H1 (cell line): ENCODE measurements at regions not wholly inside any gene's neighbourhood (a gene's known extent, or its start where the extent isn't known, plus 50 kb on each side); places are given as distances from the start of the nearest gene placed in this dataset.

Experiments
- CTCF ChIA-PET: fragments of 300-600 bp; sonication (Branson Sonifier 250); formaldehyde crosslinking; loops from one replicate; lab custom pipeline; 2021; ENCODE audit not compliant: partially characterized antibody; lab: Charles Lee
- POLR2A ChIA-PET: fragments of 300-600 bp; sonication (Branson Sonifier 250); formaldehyde crosslinking; loops from one replicate; lab custom pipeline; 2021; ENCODE audit warnings: inconsistent platforms; ENCODE audit not compliant: partially characterized antibody; lab: Charles Lee
- DNase-seq, 2 experiments: peaks; one replicate each; pipeline versions ENCODE4 v3.0.0 to v3.0.0-alpha.2; 2010 to 2022; ENCODE audit warnings: low spot score in 2 of 2, low read depth in 1 of 2, mixed read lengths in 1 of 2
- FAIRE-seq: peaks from 2 replicates; lab custom pipeline; 2011; peaks lifted over from hg19 to GRCh38; lab: Jason Lieb, UNC
- H2AFZ ChIP-seq: 2 replicates; pipeline ENCODE4 v1.8.1; 2012; ENCODE audit warnings: low read length, inconsistent platforms
- H2AK5ac ChIP-seq: 2 replicates; pipeline ENCODE4 v1.6.1; 2013; ENCODE audit warnings: low read depth, low read length
- H2BK120ac ChIP-seq: replicated peaks from 2 replicates; pipeline ENCODE3; 2013; ENCODE audit warnings: low read depth, low read length, inconsistent platforms
- H2BK12ac ChIP-seq: 2 replicates; pipeline ENCODE4 v1.6.1; 2013; ENCODE audit warnings: low read depth, low read length
- H2BK15ac ChIP-seq: 2 replicates; pipeline ENCODE4 v1.6.1; 2013; ENCODE audit warnings: low read length
- H2BK20ac ChIP-seq: 2 replicates; pipeline ENCODE4 v1.6.1; 2013; ENCODE audit warnings: low read length
- H2BK5ac ChIP-seq: 2 replicates; pipeline ENCODE4 v1.6.1; 2013; ENCODE audit warnings: low read depth, low read length
- H3K14ac ChIP-seq: 2 replicates; pipeline ENCODE4 v1.6.1; 2013; ENCODE audit warnings: inconsistent platforms; ENCODE audit not compliant: insufficient read length
- H3K18ac ChIP-seq: 2 replicates; pipeline ENCODE4 v1.6.1; 2013; ENCODE audit warnings: low read length; ENCODE audit errors: extremely low read depth
- H3K23ac ChIP-seq: 2 replicates; pipeline ENCODE4 v1.6.1; 2013; ENCODE audit warnings: inconsistent platforms; ENCODE audit not compliant: insufficient read length
- H3K23me2 ChIP-seq: 2 replicates; pipeline ENCODE4 v1.6.1; 2013; ENCODE audit warnings: low read depth, low read length
- H3K27ac ChIP-seq: 2 replicates; pipeline ENCODE4 v1.6.1; 2011; ENCODE audit warnings: low read depth, low read length, inconsistent platforms
- H3K27me3 ChIP-seq, 4 experiments: replicated peaks in 1 of 4; 1 replicate in 1 of 4; 2 replicates in 3 of 4; pipeline versions ENCODE4 v1.6.1 to v1.8.1; 2011 to 2013; ENCODE audit warnings: low read length in 3 of 4, mild to moderate bottlenecking in 3 of 4, inconsistent platforms in 2 of 4, mixed read lengths in 2 of 4, moderate library complexity in 1 of 4; ENCODE audit not compliant: control insufficient read depth in 3 of 4, insufficient read depth in 3 of 4; ENCODE audit errors: extremely low read depth in 1 of 4
- H3K36me3 ChIP-seq, 4 experiments: 2 replicates each; pipeline versions ENCODE4 v1.6.1 to v1.8.1; 2011 to 2013; ENCODE audit warnings: mild to moderate bottlenecking in 4 of 4, low read length in 3 of 4, moderate library complexity in 2 of 4, control low read depth in 1 of 4, inconsistent platforms in 1 of 4; ENCODE audit not compliant: insufficient read depth in 4 of 4, control insufficient read depth in 2 of 4
- H3K4ac ChIP-seq: replicated peaks from 2 replicates; pipeline ENCODE3; 2013; ENCODE audit warnings: low read length, low read depth, mixed read lengths, inconsistent platforms; ENCODE audit not compliant: insufficient read length
- H3K4me1 ChIP-seq, 4 experiments: replicated peaks in 1 of 4; 1 replicate in 1 of 4; 2 replicates in 3 of 4; pipeline versions ENCODE4 v1.6.1 to v1.8.1; 2011 to 2013; ENCODE audit warnings: low read length in 3 of 4, inconsistent platforms in 2 of 4, mixed read lengths in 1 of 4; ENCODE audit not compliant: insufficient read depth in 4 of 4, control insufficient read depth in 3 of 4
- H3K4me2 ChIP-seq, 2 experiments: 2 replicates each; pipeline versions ENCODE4 v1.6.1 to v1.8.1; 2011 to 2013; ENCODE audit warnings: low read depth in 2 of 2, low read length in 2 of 2, control low read depth in 1 of 2, inconsistent platforms in 1 of 2, mild to moderate bottlenecking in 1 of 2; ENCODE audit not compliant: insufficient read depth in 1 of 2
- H3K4me3 ChIP-seq, 4 experiments: fragments of 200-600, 300-600 bp in 1 of 4; sonication (generic), shearing (Covaris generic), sonication (Bioruptor Twin) in 1 of 4; 2 replicates each; pipeline versions ENCODE4 v1.5.1 to v1.8.1; 2011 to 2016; ENCODE audit warnings: low read length in 4 of 4, low read depth in 3 of 4, control low read depth in 2 of 4, inconsistent platforms in 2 of 4, mild to moderate bottlenecking in 2 of 4, mixed read lengths in 1 of 4, moderate library complexity in 1 of 4; ENCODE audit not compliant: insufficient read depth in 2 of 4; ENCODE audit errors: extremely low read depth in 1 of 4
- H3K56ac ChIP-seq: replicated peaks from 2 replicates; pipeline ENCODE3; 2013; ENCODE audit warnings: low read depth, mild to moderate bottlenecking, mixed read lengths, low read length, inconsistent platforms; ENCODE audit not compliant: insufficient read length
- H3K79me1 ChIP-seq: 2 replicates; pipeline ENCODE4 v1.6.1; 2013; ENCODE audit warnings: low read depth, low read length, control low read depth
- H3K79me2 ChIP-seq, 2 experiments: 2 replicates each; pipeline versions ENCODE4 v1.6.1 to v1.8.1; 2012 to 2013; ENCODE audit warnings: low read length in 2 of 2, mild to moderate bottlenecking in 2 of 2, inconsistent platforms in 1 of 2; ENCODE audit not compliant: insufficient read depth in 2 of 2, control insufficient read depth in 1 of 2
- H3K9ac ChIP-seq, 4 experiments: replicated peaks in 1 of 4; 1 replicate in 1 of 4; 2 replicates in 3 of 4; pipeline versions ENCODE4 v1.6.1 to v1.8.1; 2011 to 2013; ENCODE audit warnings: low read depth in 3 of 4, low read length in 3 of 4, control low read depth in 2 of 4, mild to moderate bottlenecking in 2 of 4, moderate library complexity in 2 of 4, inconsistent platforms in 1 of 4; ENCODE audit errors: extremely low read depth in 1 of 4
- H3K9me3 ChIP-seq, 2 experiments: 2 replicates each; pipeline versions ENCODE4 v1.6.1 to v1.8.1; 2012 to 2013; ENCODE audit warnings: mild to moderate bottlenecking in 2 of 2, moderate library complexity in 2 of 2, control low read depth in 1 of 2, inconsistent platforms in 1 of 2, low read depth in 1 of 2, low read length in 1 of 2, mixed read lengths in 1 of 2; ENCODE audit not compliant: insufficient read depth in 2 of 2
- H4K20me1 ChIP-seq, 2 experiments: replicated peaks in 1 of 2; 2 replicates each; pipeline versions ENCODE3 to v1.8.1; 2011 to 2013; ENCODE audit warnings: inconsistent platforms in 2 of 2, low read length in 2 of 2, mild to moderate bottlenecking in 1 of 2; ENCODE audit not compliant: insufficient read depth in 2 of 2, control insufficient read depth in 1 of 2
- H4K5ac ChIP-seq: 2 replicates; pipeline ENCODE4 v1.6.1; 2013; ENCODE audit warnings: low read length, low read depth, mixed read lengths, inconsistent platforms; ENCODE audit not compliant: insufficient read length
- H4K8ac ChIP-seq: 2 replicates; pipeline ENCODE4 v1.8.0; 2013; ENCODE audit warnings: mild to moderate bottlenecking, moderate library complexity, low read length, inconsistent platforms; ENCODE audit not compliant: insufficient read depth; ENCODE audit errors: extremely low read depth
- H4K91ac ChIP-seq: replicated peaks from 2 replicates; pipeline ENCODE3; 2013; ENCODE audit warnings: low read length, mixed read lengths, inconsistent platforms; ENCODE audit not compliant: insufficient read length
- ASH2L ChIP-seq: fragments of 200-600, 300-600 bp; sonication (generic); IDR thresholded peaks from one replicate; pipeline ENCODE4 v1.7.1; 2017; ENCODE audit warnings: low read length
- BACH1 ChIP-seq: IDR thresholded peaks from 2 replicates; pipeline ENCODE4 v1.6.1; 2012; ENCODE audit warnings: low read length, improper control_type of control experiment
- CREB1 ChIP-seq: IDR thresholded peaks from 2 replicates; pipeline ENCODE4 v1.6.1; 2012; ENCODE audit warnings: inconsistent platforms
- CTBP2 ChIP-seq: IDR thresholded peaks from 2 replicates; pipeline ENCODE4 v1.7.0; 2011; ENCODE audit warnings: borderline replicate concordance, mild to moderate bottlenecking, moderate library complexity, mixed read lengths, low read length; ENCODE audit not compliant: insufficient read depth, insufficient read length
- EZH2 ChIP-seq: fragments of 200-600 bp; sonication (generic); IDR thresholded peaks from 2 replicates; pipeline ENCODE4 v1.7.1; 2012; ENCODE audit warnings: low read depth, mild to moderate bottlenecking, moderate library complexity, low read length, inconsistent platforms; ENCODE audit not compliant: severe bottlenecking
- HDAC6 ChIP-seq: IDR thresholded peaks from one replicate; pipeline ENCODE4 v1.7.1; 2012; ENCODE audit warnings: low read depth, mild to moderate bottlenecking, inconsistent platforms, low read length, moderate library complexity
- RFX5 ChIP-seq: IDR thresholded peaks from 2 replicates; pipeline ENCODE4 v1.6.1; 2011; ENCODE audit warnings: low read depth, low read length, improper control_type of control experiment, borderline replicate concordance
- RXRA ChIP-seq: IDR thresholded peaks from 2 replicates; pipeline ENCODE4 v1.6.1; 2011; ENCODE audit warnings: low read depth, mild to moderate bottlenecking, low read length, moderate library complexity; ENCODE audit not compliant: insufficient read depth
- SP4 ChIP-seq: IDR thresholded peaks from 2 replicates; pipeline ENCODE4 v1.6.1; 2012; ENCODE audit warnings: low read length, inconsistent platforms
- SRF ChIP-seq: IDR thresholded peaks from 2 replicates; pipeline ENCODE4 v1.6.1; 2011; ENCODE audit warnings: mild to moderate bottlenecking, low read depth, low read length, moderate library complexity
- SUZ12 ChIP-seq: fragments of 200-600 bp; sonication (generic); IDR thresholded peaks from 2 replicates; pipeline ENCODE4 v1.6.1; 2012; ENCODE audit warnings: mild to moderate bottlenecking, inconsistent platforms, low read length, moderate library complexity, mixed read lengths
- TAF7 ChIP-seq: optimal IDR thresholded peaks from 2 replicates; pipeline ENCODE3; 2011; ENCODE audit warnings: low read depth, mild to moderate bottlenecking, inconsistent platforms, low read length, moderate library complexity, borderline replicate concordance
- USF2 ChIP-seq: IDR thresholded peaks from 2 replicates; pipeline ENCODE4 v1.6.1; 2011; ENCODE audit warnings: low read length, improper control_type of control experiment
- ZNF274 ChIP-seq: IDR thresholded peaks from 2 replicates; pipeline ENCODE4 v1.7.0; 2012; ENCODE audit warnings: low read length, borderline replicate concordance; ENCODE audit errors: extremely low read depth

GRCh38 chr4:29309050-29309449 lies 1411.1 kb upstream of the PCDH7 start (continued):
- TF ChIP-seq RXRA, result no peak

GRCh38 chr4:29310252-29310651 lies 1409.9 kb upstream of the PCDH7 start:
- DNase-seq (no peak), FAIRE-seq (no peak)
- no peak overlapping the region for H3K4me2 ChIP-seq
- no peaks in the 10 kb centered on the region for H3K79me2 ChIP-seq
- no peak overlapping the region for H3K23ac ChIP-seq
- no peaks in the 10 kb centered on the region for H4K20me1 ChIP-seq
- no peaks in the 10 kb centered on the region for H3K79me1 ChIP-seq
- H2BK20ac ChIP-seq, result no peak overlapping the region
- no peak overlapping the region for H2BK5ac ChIP-seq
- no peak overlapping the region for H2AK5ac ChIP-seq
- H2AFZ ChIP-seq, result 0 out of 2 replicates have a peak overlapping the region, but pooled peaks have one; percentile 4
- no peak overlapping the region for H2BK120ac ChIP-seq
- H2BK15ac ChIP-seq, result no peak overlapping the region
- H3K9ac ChIP-seq, result no peak overlapping the region
- H4K8ac ChIP-seq, result no peak overlapping the region
- H3K27me3 ChIP-seq, result no peaks in the 10 kb centered on the region
- no peaks in the 10 kb centered on the region for H3K36me3 ChIP-seq
- no peak overlapping the region for H2BK12ac ChIP-seq
- H3K23me2 ChIP-seq, result peaks cover 2% of the 10 kb centered on the region; the same call in 1 of the 2 replicates
- no peaks in the 10 kb centered on the region for H3K4me1 ChIP-seq
- no peaks in the 10 kb centered on the region for H3K9me3 ChIP-seq
- no peak overlapping the region for H3K18ac ChIP-seq
- H4K5ac ChIP-seq, result no peak overlapping the region
- CTCF ChIA-PET, result no interaction called here
- no peak overlapping the region for H3K14ac ChIP-seq
- H3K27ac ChIP-seq, result no peak overlapping the region
- H3K4ac ChIP-seq, result no peak overlapping the region
- POLR2A ChIA-PET, result no interaction called here
- H4K91ac ChIP-seq, result no peak overlapping the region
- no peak overlapping the region for H3K56ac ChIP-seq
- no peak overlapping the region for H3K4me3 ChIP-seq
- no peak for TF ChIP-seq CTBP2
- no peak for TF ChIP-seq SUZ12
- TF ChIP-seq BACH1, result no peak
- no peak for TF ChIP-seq CREB1
- TF ChIP-seq SRF, result no peak
- no peak for TF ChIP-seq SP4
- no peak for TF ChIP-seq ASH2L
- TF ChIP-seq TAF7, result no peak
- no peak for TF ChIP-seq USF2
- TF ChIP-seq RFX5, result no peak
- TF ChIP-seq EZH2, result no peak
- no peak for TF ChIP-seq ZNF274
- TF ChIP-seq HDAC6, result no peak
